K562 (cell line): ENCODE measurements at regions not wholly inside any gene's neighbourhood (a gene's known extent, or its start where the extent isn't known, plus 50 kb on each side); places are given as distances from the start of the nearest gene placed in this dataset.

Experiments
- ATAC-seq: fragments of 200-7000 bp; cut with Tn5 transposase; 3 replicates; pipeline ENCODE4 v1.9.1; 2020; ENCODE audit warnings: moderate library complexity
- BruUV-seq: library from RNA; stranded (reverse); fragments of 400-500 nt; replicated peaks from 2 replicates; lab custom pipeline; 2021; lab: Mats Ljungman, UMichigan
- CTCF ChIA-PET: fragments of 300-600 bp; formaldehyde crosslinking; extraction: SDS; loops from one replicate; lab custom pipeline; 2021; ENCODE audit warnings: low intra/inter-chr PET ratio; lab: Yijun Ruan, JAX
- POLR2A ChIA-PET: fragments of 300-600, 350-650 bp; sonication (Branson Sonifier 250); formaldehyde crosslinking; extraction: SDS; loops from one replicate; lab custom pipeline; 2021; ENCODE audit warnings: antibody characterized with exemption, inconsistent platforms; lab: Yijun Ruan, JAX
- DNase-seq, 4 experiments: peaks; one replicate each; pipeline versions ENCODE4 v3.0.0 to v3.0.0-alpha.2; 2011 to 2018; ENCODE audit warnings: low spot score in 3 of 4, mixed read lengths in 3 of 4; ENCODE audit errors: extremely low read depth in 1 of 4
- FAIRE-seq: peaks from 2 replicates; lab custom pipeline; 2011; peaks lifted over from hg19 to GRCh38; lab: Jason Lieb, UNC
- H2AFZ ChIP-seq: 2 replicates; pipeline ENCODE4 v1.6.0; 2011; ENCODE audit warnings: low read depth, low read length, control low read depth, inconsistent platforms
- H3K27ac ChIP-seq: fragments of 200-600 bp; 3 replicates; pipeline ENCODE4 v1.8.0; 2011; ENCODE audit warnings: low read depth, mild to moderate bottlenecking, control low read depth, inconsistent platforms, low read length, moderate library complexity, mixed read lengths; ENCODE audit errors: extremely low read depth
- H3K27me3 ChIP-seq, 2 experiments: fragments of 300-600 bp in 1 of 2; 2 replicates in 1 of 2; 3 replicates in 1 of 2; pipeline versions ENCODE4 v1.6.0 to v1.8.0; 2011; ENCODE audit warnings: inconsistent platforms in 2 of 2, low read length in 2 of 2, mild to moderate bottlenecking in 1 of 2, mixed read lengths in 1 of 2, moderate library complexity in 1 of 2; ENCODE audit not compliant: control insufficient read depth in 2 of 2, insufficient read depth in 2 of 2
- H3K36me3 ChIP-seq: fragments of 300-600 bp; 3 replicates; pipeline ENCODE4 v1.8.0; 2011; ENCODE audit warnings: mild to moderate bottlenecking, low read length, inconsistent platforms; ENCODE audit not compliant: control insufficient read depth, insufficient read depth
- H3K4me1 ChIP-seq, 2 experiments: fragments of 200-600 bp in 1 of 2; replicated peaks in 1 of 2; 2 replicates in 1 of 2; 3 replicates in 1 of 2; pipeline versions ENCODE4 v1.5.1 to v1.8.0; 2011; ENCODE audit warnings: inconsistent platforms in 2 of 2, low read length in 2 of 2, mild to moderate bottlenecking in 1 of 2, mixed read lengths in 1 of 2, moderate library complexity in 1 of 2; ENCODE audit not compliant: control insufficient read depth in 2 of 2, insufficient read depth in 2 of 2
- H3K4me2 ChIP-seq: 2 replicates; pipeline ENCODE4 v1.6.1; 2011; ENCODE audit warnings: low read length, control low read depth, inconsistent platforms, mixed read lengths; ENCODE audit not compliant: insufficient read depth
- H3K4me3 ChIP-seq: fragments of 200-600 bp; sonication (generic), shearing (Covaris generic); 2 replicates; pipeline ENCODE4 v1.5.1; 2016; ENCODE audit warnings: control low read depth, inconsistent platforms
- H3K79me2 ChIP-seq: fragments of 200-600 bp; 3 replicates; pipeline ENCODE4 v1.8.0; 2011; ENCODE audit warnings: low read length, inconsistent platforms; ENCODE audit not compliant: control insufficient read depth, insufficient read depth
- H3K9ac ChIP-seq, 2 experiments: 2 replicates each; pipeline versions ENCODE4 v1.6.0 to v1.6.1; 2011; ENCODE audit warnings: low read depth in 2 of 2, low read length in 2 of 2, control low read depth in 1 of 2, inconsistent platforms in 1 of 2, mild to moderate bottlenecking in 1 of 2, mixed read lengths in 1 of 2; ENCODE audit not compliant: insufficient read depth in 1 of 2
- H3K9me1 ChIP-seq: one replicate; pipeline ENCODE4 v1.6.0; 2011; ENCODE audit warnings: inconsistent platforms, mild to moderate bottlenecking, low read length, moderate library complexity; ENCODE audit not compliant: control insufficient read depth, insufficient read depth
- H3K9me3 ChIP-seq: replicated peaks from 2 replicates; pipeline ENCODE4 v1.5.1; 2011; ENCODE audit warnings: low read depth, low read length, inconsistent platforms; ENCODE audit not compliant: control insufficient read depth, insufficient read depth
- H4K20me1 ChIP-seq: replicated peaks from 2 replicates; pipeline ENCODE4 v1.6.1; 2011; ENCODE audit warnings: low read length, inconsistent platforms, mixed read lengths; ENCODE audit not compliant: control insufficient read depth, insufficient read depth
- CHAMP1 ChIP-seq: fragments of 450-650 bp; IDR thresholded peaks from 2 replicates; pipeline ENCODE4 v1.6.1; 2016; ENCODE audit warnings: mild to moderate bottlenecking
- FOXK1 ChIP-seq: sonication (generic); formaldehyde crosslinking; IDR thresholded peaks from 2 replicates; pipeline ENCODE4 v1.8.0; 2022; ENCODE audit warnings: missing genetic modification reagents, mild to moderate bottlenecking, borderline replicate concordance
- GMEB1 ChIP-seq: fragments of 250-450 bp; sonication (Bioruptor Pico); IDR thresholded peaks from 2 replicates; pipeline ENCODE4 v1.4.0; 2020; ENCODE audit warnings: mild to moderate bottlenecking
- HDAC3 ChIP-seq: fragments of 450-650 bp; IDR thresholded peaks from 2 replicates; pipeline ENCODE4 v1.6.1; 2018; ENCODE audit warnings: borderline replicate concordance, mild to moderate bottlenecking, moderate library complexity; ENCODE audit not compliant: partially characterized antibody
- ILK ChIP-seq: fragments of 450-650 bp; IDR thresholded peaks from 2 replicates; pipeline ENCODE4 v1.6.1; 2016; ENCODE audit warnings: missing genetic modification characterization, low read depth, mild to moderate bottlenecking, missing compliant biosample characterization, moderate library complexity, borderline replicate concordance
- OTX1 ChIP-seq: fragments of 450-650 bp; formaldehyde crosslinking; IDR thresholded peaks from 2 replicates; pipeline ENCODE4 v1.4.0; 2022; ENCODE audit warnings: mild to moderate bottlenecking
- SIN3B ChIP-seq: fragments of 450-650 bp; IDR thresholded peaks from 2 replicates; pipeline ENCODE4 v1.6.1; 2017; ENCODE audit warnings: low read depth, mild to moderate bottlenecking, moderate library complexity
- in situ Hi-C: fragments of 300-500 bp; cut with MboI; formaldehyde crosslinking; loops from 4 replicates; pipeline ENCODE4 v1.15.0; 2018; ENCODE audit warnings: inconsistent platforms, mixed read lengths
- intact Hi-C: fragments of 100-400 bp; cut with micrococcal nuclease; formaldehyde crosslinking; loops from 2 replicates; pipeline ENCODE4 v1.14.2; 2022
- TF ChIP-seq, protein P1 (sequence below): sonication (generic); formaldehyde crosslinking; IDR thresholded peaks from 2 replicates; pipeline ENCODE4 v1.8.1; 2023; ENCODE audit warnings: mild to moderate bottlenecking, missing genetic modification reagents
- TF ChIP-seq, protein P2 (sequence below): IDR thresholded peaks from 2 replicates; pipeline ENCODE4 v1.6.1; 2011; ENCODE audit not compliant: insufficient read length; ENCODE audit errors: extremely low read depth

GRCh38 chr4:123638834-123639233, 242.2 kb downstream of the SPRY1 start (continued):
- no peak for TF ChIP-seq FOXK1 (CRISPR knock-in tag)

DNA sequence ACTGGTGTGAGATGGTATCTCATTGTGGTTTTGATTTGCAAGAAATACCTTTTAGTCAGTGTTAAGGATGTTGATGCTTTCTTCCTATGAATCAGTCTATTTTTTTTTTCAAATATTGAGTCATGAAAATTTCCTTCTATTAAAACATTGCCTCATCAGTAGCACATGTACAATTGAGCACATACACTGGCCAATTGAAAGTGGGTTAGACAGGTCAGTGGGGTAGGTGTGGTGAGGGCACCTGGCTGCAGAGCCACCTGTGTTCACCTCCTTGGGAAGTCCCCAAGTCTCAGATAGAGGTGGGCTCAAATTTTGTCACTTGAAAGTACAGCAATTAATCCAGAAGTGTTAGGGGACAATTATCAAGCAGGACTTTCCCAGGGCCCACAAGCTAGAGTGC, 243.7 kb downstream of the SPRY1 start:
- intact Hi-C loops (no loop called here), in situ Hi-C loops (no loop called here)
- Histone ChIP-seq H3K4me2 (no peak overlapping the region), H3K9me1 (no peaks in the 10 kb centered on the region), H3K36me3 (no peaks in the 10 kb centered on the region)
- no peak for FAIRE-seq
- ChIA-PET CTCF (no interaction called here), POLR2A (no interaction called here)
- no peak for ATAC-seq
- TF ChIP-seq HDAC3 = no peak
- TF ChIP-seq GMEB1 (CRISPR knock-in tag) = no peak
- TF ChIP-seq, protein P1, sequence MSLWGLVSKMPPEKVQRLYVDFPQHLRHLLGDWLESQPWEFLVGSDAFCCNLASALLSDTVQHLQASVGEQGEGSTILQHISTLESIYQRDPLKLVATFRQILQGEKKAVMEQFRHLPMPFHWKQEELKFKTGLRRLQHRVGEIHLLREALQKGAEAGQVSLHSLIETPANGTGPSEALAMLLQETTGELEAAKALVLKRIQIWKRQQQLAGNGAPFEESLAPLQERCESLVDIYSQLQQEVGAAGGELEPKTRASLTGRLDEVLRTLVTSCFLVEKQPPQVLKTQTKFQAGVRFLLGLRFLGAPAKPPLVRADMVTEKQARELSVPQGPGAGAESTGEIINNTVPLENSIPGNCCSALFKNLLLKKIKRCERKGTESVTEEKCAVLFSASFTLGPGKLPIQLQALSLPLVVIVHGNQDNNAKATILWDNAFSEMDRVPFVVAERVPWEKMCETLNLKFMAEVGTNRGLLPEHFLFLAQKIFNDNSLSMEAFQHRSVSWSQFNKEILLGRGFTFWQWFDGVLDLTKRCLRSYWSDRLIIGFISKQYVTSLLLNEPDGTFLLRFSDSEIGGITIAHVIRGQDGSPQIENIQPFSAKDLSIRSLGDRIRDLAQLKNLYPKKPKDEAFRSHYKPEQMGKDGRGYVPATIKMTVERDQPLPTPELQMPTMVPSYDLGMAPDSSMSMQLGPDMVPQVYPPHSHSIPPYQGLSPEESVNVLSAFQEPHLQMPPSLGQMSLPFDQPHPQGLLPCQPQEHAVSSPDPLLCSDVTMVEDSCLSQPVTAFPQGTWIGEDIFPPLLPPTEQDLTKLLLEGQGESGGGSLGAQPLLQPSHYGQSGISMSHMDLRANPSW = no peak
- no peak for TF ChIP-seq OTX1 (CRISPR knock-in tag)
- TF ChIP-seq ILK (tag) = no peak
- no peak for TF ChIP-seq CHAMP1
- TF ChIP-seq SIN3B = no peak
- TF ChIP-seq, protein P2, sequence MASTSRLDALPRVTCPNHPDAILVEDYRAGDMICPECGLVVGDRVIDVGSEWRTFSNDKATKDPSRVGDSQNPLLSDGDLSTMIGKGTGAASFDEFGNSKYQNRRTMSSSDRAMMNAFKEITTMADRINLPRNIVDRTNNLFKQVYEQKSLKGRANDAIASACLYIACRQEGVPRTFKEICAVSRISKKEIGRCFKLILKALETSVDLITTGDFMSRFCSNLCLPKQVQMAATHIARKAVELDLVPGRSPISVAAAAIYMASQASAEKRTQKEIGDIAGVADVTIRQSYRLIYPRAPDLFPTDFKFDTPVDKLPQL = no peak
- TF ChIP-seq, all 486 proteins: peak for 0
- Histone ChIP-seq H3K27ac (no peak overlapping the region), H3K27me3 (no peaks in the 10 kb centered on the region), H3K79me2 (no peaks in the 10 kb centered on the region), H3K9me3 (no peaks in the 10 kb centered on the region), H3K4me3 (no peak overlapping the region), H3K9ac (no peak overlapping the region), H3K4me1 (no peaks in the 10 kb centered on the region), H4K20me1 (no peaks in the 10 kb centered on the region), H2AFZ (no peak overlapping the region)
- no peak for DNase-seq
- no TSS peak for BruUV-seq
